OCI-LY7 (cell line): ENCODE measurements at regions not wholly inside any gene's neighbourhood (a gene's known extent, or its start where the extent isn't known, plus 50 kb on each side); places are given as distances from the start of the nearest gene placed in this dataset.

Experiments used
- BruUV-seq: library from RNA; stranded (reverse); fragments of 400-500 nt; replicated peaks from 2 replicates; lab custom pipeline; 2021; lab: Mats Ljungman, UMichigan
- CTCF ChIA-PET: fragments of 300-600 bp; sonication (Branson Sonifier 250); formaldehyde crosslinking; loops from one replicate; lab custom pipeline; 2022; ENCODE audit warnings: antibody characterized with exemption; ENCODE audit not compliant: unreplicated experiment; lab: Charles Lee
- POLR2A ChIA-PET: fragments of 300-600 bp; sonication (Branson Sonifier 250); formaldehyde crosslinking; loops from one replicate; lab custom pipeline; 2022; ENCODE audit warnings: antibody characterized with exemption; lab: Charles Lee
- DNase-seq: peaks from one replicate; pipeline ENCODE4 v3.0.0-alpha.2; 2015; ENCODE audit warnings: low spot score
- H2AFZ ChIP-seq: fragments of 200-600 bp; sonication (generic), shearing (Covaris generic); 2 replicates; pipeline ENCODE4 v1.6.1; 2014; ENCODE audit warnings: mild to moderate bottlenecking, antibody characterized with exemption, low read length, moderate library complexity
- H3K27ac ChIP-seq: fragments of 200-600 bp; sonication (generic); 2 replicates; pipeline ENCODE4 v1.5.1; 2014; ENCODE audit warnings: mixed run types, low read depth, mild to moderate bottlenecking, moderate library complexity, low read length, inconsistent platforms; ENCODE audit not compliant: poor library complexity, severe bottlenecking
- H3K36me3 ChIP-seq: fragments of 200-600 bp; sonication (generic); 2 replicates; pipeline ENCODE4 v1.6.1; 2014; ENCODE audit warnings: mild to moderate bottlenecking, antibody characterized with exemption, low read length, moderate library complexity, mixed read lengths; ENCODE audit not compliant: insufficient read depth
- H3K4me1 ChIP-seq: fragments of 200-600 bp; sonication (generic); 2 replicates; pipeline ENCODE4 v1.5.1; 2014; ENCODE audit warnings: mild to moderate bottlenecking, low read length; ENCODE audit not compliant: insufficient read depth, poor library complexity, severe bottlenecking
- H3K4me2 ChIP-seq: fragments of 200-600 bp; sonication (generic); 2 replicates; pipeline ENCODE4 v1.6.1; 2014; ENCODE audit warnings: mild to moderate bottlenecking, low read length
- H3K4me3 ChIP-seq: fragments of 200-600 bp; sonication (generic); 2 replicates; pipeline ENCODE4 v1.5.1; 2014; ENCODE audit warnings: mild to moderate bottlenecking, low read depth, low read length; ENCODE audit not compliant: poor library complexity, severe bottlenecking
- H3K79me2 ChIP-seq: fragments of 200-600 bp; sonication (generic); 2 replicates; pipeline ENCODE4 v1.6.1; 2016; ENCODE audit warnings: low read depth, mild to moderate bottlenecking, low read length, moderate library complexity, mixed read lengths; ENCODE audit not compliant: insufficient read depth
- H3K9me2 ChIP-seq: fragments of 200-600 bp; sonication (generic); 2 replicates; pipeline ENCODE4 v1.6.1; 2016; ENCODE audit warnings: mild to moderate bottlenecking, low read length, mixed read lengths; ENCODE audit not compliant: insufficient read depth
- H3K9me3 ChIP-seq: fragments of 200-600 bp; sonication (generic); 2 replicates; pipeline ENCODE4 v1.6.1; 2014; ENCODE audit warnings: mild to moderate bottlenecking, mixed run types, low read length, mixed read lengths
- H4K20me1 ChIP-seq: fragments of 200-600 bp; sonication (generic); 2 replicates; pipeline ENCODE4 v1.6.1; 2014; ENCODE audit warnings: mild to moderate bottlenecking, antibody characterized with exemption, low read length, moderate library complexity, mixed read lengths; ENCODE audit not compliant: insufficient read depth
- EZH2phosphoT487 ChIP-seq: fragments of 200-600 bp; sonication (generic); IDR thresholded peaks from 2 replicates; pipeline ENCODE4 v1.6.1; 2018; ENCODE audit warnings: low read depth, borderline replicate concordance, mild to moderate bottlenecking, mixed run types, antibody characterized with exemption, low read length, moderate library complexity, mixed read lengths
- intact Hi-C: fragments of 100-400 bp; cut with micrococcal nuclease; formaldehyde crosslinking; loops from one replicate; pipeline ENCODE4 v1.10.0; 2022; ENCODE audit not compliant: unreplicated experiment
- TF ChIP-seq, protein P1 (sequence below): fragments of 200-600 bp; sonication (generic); conservative IDR thresholded peaks from 2 replicates; pipeline ENCODE4 v1.5.1; 2014; ENCODE audit warnings: mild to moderate bottlenecking, antibody characterized with exemption, low read length, moderate library complexity, mixed read lengths

- Histone ChIP-seq H3K36me3 (no peaks in the 10 kb centered on the region), H3K27ac (no peak overlapping the region), H3K4me3 (no peak overlapping the region), H4K20me1 (no peaks in the 10 kb centered on the region), H3K4me2 (no peak overlapping the region), H3K79me2 (no peaks in the 10 kb centered on the region), H3K9me3 (no peaks in the 10 kb centered on the region), H3K4me1 (no peaks in the 10 kb centered on the region), H2AFZ (no peak overlapping the region), H3K9me2 (no peaks in the 10 kb centered on the region)
- BruUV-seq, result no TSS peak
- ChIA-PET CTCF (no interaction called here), POLR2A (no interaction called here)
- TF ChIP-seq EZH2phosphoT487, result no peak
- TF ChIP-seq, protein P1, sequence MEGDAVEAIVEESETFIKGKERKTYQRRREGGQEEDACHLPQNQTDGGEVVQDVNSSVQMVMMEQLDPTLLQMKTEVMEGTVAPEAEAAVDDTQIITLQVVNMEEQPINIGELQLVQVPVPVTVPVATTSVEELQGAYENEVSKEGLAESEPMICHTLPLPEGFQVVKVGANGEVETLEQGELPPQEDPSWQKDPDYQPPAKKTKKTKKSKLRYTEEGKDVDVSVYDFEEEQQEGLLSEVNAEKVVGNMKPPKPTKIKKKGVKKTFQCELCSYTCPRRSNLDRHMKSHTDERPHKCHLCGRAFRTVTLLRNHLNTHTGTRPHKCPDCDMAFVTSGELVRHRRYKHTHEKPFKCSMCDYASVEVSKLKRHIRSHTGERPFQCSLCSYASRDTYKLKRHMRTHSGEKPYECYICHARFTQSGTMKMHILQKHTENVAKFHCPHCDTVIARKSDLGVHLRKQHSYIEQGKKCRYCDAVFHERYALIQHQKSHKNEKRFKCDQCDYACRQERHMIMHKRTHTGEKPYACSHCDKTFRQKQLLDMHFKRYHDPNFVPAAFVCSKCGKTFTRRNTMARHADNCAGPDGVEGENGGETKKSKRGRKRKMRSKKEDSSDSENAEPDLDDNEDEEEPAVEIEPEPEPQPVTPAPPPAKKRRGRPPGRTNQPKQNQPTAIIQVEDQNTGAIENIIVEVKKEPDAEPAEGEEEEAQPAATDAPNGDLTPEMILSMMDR, result no peak
- DNase-seq, result no peak
- intact Hi-C loops, result no loop called here
Measured at GRCh38 chr19:34576292-34576691, 94.7 kb downstream of the WTIP start.

DNA sequence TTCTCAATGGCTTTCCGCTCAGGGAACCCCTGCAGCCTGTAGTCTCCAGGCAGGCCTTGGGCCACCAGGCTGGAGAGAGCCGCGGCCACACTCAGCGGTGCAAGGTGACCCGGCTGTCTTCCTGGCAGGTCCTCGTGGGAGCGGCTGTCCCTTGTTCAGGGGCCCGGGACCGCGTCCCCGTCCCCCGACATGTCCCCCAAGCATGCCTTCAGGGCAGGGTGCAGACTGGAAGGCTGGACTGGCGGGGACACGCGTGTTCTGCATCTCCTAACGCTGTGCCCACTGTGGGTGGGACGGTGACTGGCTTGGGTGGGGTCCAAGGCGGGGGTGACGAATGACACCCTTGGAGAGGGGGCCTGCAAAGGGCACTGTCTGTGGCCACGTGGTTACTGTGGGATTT lies 93.6 kb downstream of the WTIP start:
- H2AFZ ChIP-seq, result no peak overlapping the region
- no peaks in the 10 kb centered on the region for H3K9me2 ChIP-seq
- intact Hi-C loops, result no loop called here
- H3K4me1 ChIP-seq, result no peaks in the 10 kb centered on the region
- H3K9me3 ChIP-seq, result peaks cover 10% of the 10 kb centered on the region; the same call in 1 of the 2 replicates
- H3K36me3 ChIP-seq, result no peaks in the 10 kb centered on the region
- no peak for DNase-seq
- no TSS peak for BruUV-seq
- ChIA-PET CTCF (no interaction called here), POLR2A (no interaction called here)
- no peak for TF ChIP-seq EZH2phosphoT487
- TF ChIP-seq, protein P1, result no peak
- no peak overlapping the region for H3K27ac ChIP-seq
- H3K4me3 ChIP-seq, result no peak overlapping the region
- H3K79me2 ChIP-seq, result no peaks in the 10 kb centered on the region
- no peaks in the 10 kb centered on the region for H4K20me1 ChIP-seq
- H3K4me2 ChIP-seq, result no peak overlapping the region

- no peaks in the 10 kb centered on the region for H4K20me1 ChIP-seq
- no peak overlapping the region for H3K4me2 ChIP-seq
- POLR2A ChIA-PET, result no interaction called here
- no peak overlapping the region for H2AFZ ChIP-seq
- H3K9me3 ChIP-seq, result peaks cover 10% of the 10 kb centered on the region; the same call in 1 of the 2 replicates
- intact Hi-C loops, result no loop called here
- no peaks in the 10 kb centered on the region for H3K36me3 ChIP-seq
- no peak overlapping the region for H3K4me3 ChIP-seq
- no peaks in the 10 kb centered on the region for H3K4me1 ChIP-seq
- peak; percentile 13 for DNase-seq
- CTCF ChIA-PET, result no interaction called here
- H3K27ac ChIP-seq, result no peak overlapping the region
- H3K9me2 ChIP-seq, result no peaks in the 10 kb centered on the region
- H3K79me2 ChIP-seq, result no peaks in the 10 kb centered on the region
- no TSS peak for BruUV-seq
- TF ChIP-seq, protein P1, result no peak
- no peak for TF ChIP-seq EZH2phosphoT487
Measured at GRCh38 chr19:34574704-34575103, 93.1 kb downstream of the WTIP start.
